ENCODE measurements at regions not wholly inside any gene's neighbourhood (a gene's known extent, or its start where the extent isn't known, plus 50 kb on each side); places are given as distances from the start of the nearest gene placed in this dataset.
A peak's percentile ranks its signal among the peaks of the same experiment; 100 is the strongest.

GRCh38 chr17:77001487-77001886 is 133.3 kb downstream of the MGAT5B start:
- DNase-seq, result no peak

GRCh38 chr17:77002103-77003045 is 134.2 kb downstream of the MGAT5B start:
- no peak for DNase-seq

GRCh38 chr17:77003699-77004098 is 135.5 kb downstream of the MGAT5B start:
- DNase-seq, result no peak

GRCh38 chr17:77006971-77007649 is 133.7 kb upstream of the SEC14L1 start:
- DNase-seq, result no peak

- DNase-seq, result no peak
Observed at GRCh38 chr17:77009877-77010276, 130.9 kb upstream of the SEC14L1 start.

- no peak for DNase-seq
Observed at GRCh38 chr17:77010667-77011066, 130.1 kb upstream of the SEC14L1 start.

- peak; percentile 69 for DNase-seq
Observed at GRCh38 chr17:77011173-77012011, 129.4 kb upstream of the SEC14L1 start.

GRCh38 chr17:77018504-77018903 is 122.3 kb upstream of the SEC14L1 start:
- no peak for DNase-seq

GRCh38 chr17:77019893-77020379 is 120.8 kb upstream of the SEC14L1 start:
- DNase-seq, result no peak

GRCh38 chr17:77020973-77021372 is 119.8 kb upstream of the SEC14L1 start:
- DNase-seq, result no peak

- no peak for DNase-seq
Observed at GRCh38 chr17:77022766-77023165, 118.0 kb upstream of the SEC14L1 start.

- DNase-seq, result no peak
Observed at GRCh38 chr17:77025781-77026180, 115.0 kb upstream of the SEC14L1 start.

GRCh38 chr17:77027271-77027889 is 113.4 kb upstream of the SEC14L1 start:
- no peak for DNase-seq

- no peak for DNase-seq
Observed at GRCh38 chr17:77028900-77029299, 111.9 kb upstream of the SEC14L1 start.

- DNase-seq, result no peak
Observed at GRCh38 chr17:77032929-77033328, 107.8 kb upstream of the SEC14L1 start.

- no peak for DNase-seq
Observed at GRCh38 chr17:77033892-77034404, 106.8 kb upstream of the SEC14L1 start.

- DNase-seq, result no peak
Observed at GRCh38 chr17:77034677-77035424, 105.9 kb upstream of the SEC14L1 start.

GRCh38 chr17:77035526-77035925 is 105.2 kb upstream of the SEC14L1 start:
- DNase-seq, result no peak

GRCh38 chr17:77036136-77036840 is 104.5 kb upstream of the SEC14L1 start:
- DNase-seq, result no peak

GRCh38 chr17:77036841-77037381 is 103.9 kb upstream of the SEC14L1 start:
- no peak for DNase-seq

- DNase-seq, result no peak
Observed at GRCh38 chr17:77037943-77038342, 102.8 kb upstream of the SEC14L1 start.
